ENCODE measurements at regions not wholly inside any gene's neighbourhood (a gene's known extent, or its start where the extent isn't known, plus 50 kb on each side); places are given as distances from the start of the nearest gene placed in this dataset.

DNA sequence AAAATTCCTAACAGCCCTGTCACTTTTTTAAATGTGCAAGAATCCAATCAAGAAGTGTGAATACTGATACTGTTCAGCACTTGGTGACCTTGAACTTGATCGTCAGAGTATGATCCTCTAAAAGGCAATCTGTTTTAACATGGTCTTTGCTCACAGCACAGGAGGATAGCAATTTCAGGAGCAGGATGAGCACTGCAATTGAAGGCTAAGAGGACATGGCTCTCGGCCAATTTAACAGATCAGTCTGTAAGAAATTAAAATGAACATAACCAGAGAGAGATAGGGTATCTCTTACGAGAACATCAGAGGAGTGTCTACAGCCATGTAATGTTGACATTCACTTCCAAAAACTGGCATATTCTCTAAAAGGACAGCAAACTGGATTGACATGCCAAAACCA lies 243.1 kb downstream of the LTN1 start:
- 95% methylated on average over 3 of the region's 3 CpGs for WGBS
- Histone ChIP-seq H3K4me1 (ENCODE audit: insufficient read depth, low read length) (peaks cover 9% of the 10 kb centered on the region), H3K27me3 (ENCODE audit: insufficient read depth, low read length) (no peaks in the 10 kb centered on the region), H3K9me3 (ENCODE audit: insufficient read depth, low read depth, low read length) (no peaks in the 10 kb centered on the region), H3K36me3 (ENCODE audit: insufficient read depth, low read length) (no peaks in the 10 kb centered on the region), H3K4me3 (ENCODE audit: low read length) (no peak overlapping the region), H3K9ac (ENCODE audit: low read depth, low read length) (no peak overlapping the region), H3K27ac (ENCODE audit: low read depth, low read length) (no peak overlapping the region)

DNA sequence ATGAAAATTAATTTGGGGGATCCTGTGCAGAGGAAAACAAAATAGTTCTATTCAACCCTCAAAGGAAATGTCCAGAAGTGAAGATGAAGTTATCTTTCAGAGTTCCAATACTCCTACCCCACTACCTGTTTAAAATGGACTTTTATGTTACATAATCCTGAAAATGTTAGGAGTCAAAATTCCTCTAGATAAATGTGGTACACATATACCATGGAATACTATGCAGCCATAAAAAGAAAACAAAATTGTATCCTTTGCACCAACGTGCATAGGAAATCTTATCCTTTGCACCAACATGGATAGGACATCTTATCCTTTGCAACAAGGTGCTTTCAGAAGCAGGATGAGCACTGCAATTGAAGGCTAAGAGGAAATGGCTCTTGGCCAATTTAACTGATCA lies 245.2 kb downstream of the LTN1 start:
- Histone ChIP-seq H3K9me3 (ENCODE audit: insufficient read depth, low read depth, low read length) (no peaks in the 10 kb centered on the region), H3K27ac (ENCODE audit: low read depth, low read length) (no peak overlapping the region), H3K4me3 (ENCODE audit: low read length) (no peak overlapping the region), H3K36me3 (ENCODE audit: insufficient read depth, low read length) (no peaks in the 10 kb centered on the region), H3K4me1 (ENCODE audit: insufficient read depth, low read length) (no peaks in the 10 kb centered on the region; the same call in 1 of the 2 replicates), H3K27me3 (ENCODE audit: insufficient read depth, low read length) (no peaks in the 10 kb centered on the region), H3K9ac (ENCODE audit: low read depth, low read length) (no peak overlapping the region)
- 100% methylated on average over 1 of the region's 1 CpG for whole genome bisulfite sequencing

DNA sequence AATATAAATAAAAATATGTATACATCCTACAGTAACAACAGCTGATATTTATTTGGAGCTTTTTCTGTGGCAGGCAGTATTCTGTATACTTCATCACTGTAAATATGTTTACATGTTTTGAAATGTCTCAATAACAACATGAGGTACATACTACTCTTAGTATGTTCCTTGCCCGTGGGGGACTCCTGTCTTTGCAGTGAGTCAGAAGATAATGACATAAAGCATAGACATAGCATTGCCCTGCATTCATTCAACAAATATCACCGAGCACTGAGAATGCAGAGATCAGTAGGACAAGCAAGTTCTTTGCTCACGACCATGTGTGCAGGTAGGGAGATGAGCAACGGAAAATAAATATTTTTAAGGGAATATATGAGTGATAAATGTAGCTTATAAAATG lies 246.5 kb downstream of the LTN1 start:
- H3K27ac ChIP-seq (ENCODE audit: low read depth, low read length): no peak overlapping the region
- H3K9ac ChIP-seq (ENCODE audit: low read depth, low read length): no peak overlapping the region
- WGBS: 95% methylated on average over 4 of the region's 4 CpGs
- H3K4me3 ChIP-seq (ENCODE audit: low read length): no peak overlapping the region
- no peaks in the 10 kb centered on the region; the same call in 1 of the 2 replicates for H3K4me1 ChIP-seq (ENCODE audit: insufficient read depth, low read length)
- no peaks in the 10 kb centered on the region for H3K36me3 ChIP-seq (ENCODE audit: insufficient read depth, low read length)
- no peaks in the 10 kb centered on the region for H3K27me3 ChIP-seq (ENCODE audit: insufficient read depth, low read length)
- no peaks in the 10 kb centered on the region for H3K9me3 ChIP-seq (ENCODE audit: insufficient read depth, low read depth, low read length)

DNA sequence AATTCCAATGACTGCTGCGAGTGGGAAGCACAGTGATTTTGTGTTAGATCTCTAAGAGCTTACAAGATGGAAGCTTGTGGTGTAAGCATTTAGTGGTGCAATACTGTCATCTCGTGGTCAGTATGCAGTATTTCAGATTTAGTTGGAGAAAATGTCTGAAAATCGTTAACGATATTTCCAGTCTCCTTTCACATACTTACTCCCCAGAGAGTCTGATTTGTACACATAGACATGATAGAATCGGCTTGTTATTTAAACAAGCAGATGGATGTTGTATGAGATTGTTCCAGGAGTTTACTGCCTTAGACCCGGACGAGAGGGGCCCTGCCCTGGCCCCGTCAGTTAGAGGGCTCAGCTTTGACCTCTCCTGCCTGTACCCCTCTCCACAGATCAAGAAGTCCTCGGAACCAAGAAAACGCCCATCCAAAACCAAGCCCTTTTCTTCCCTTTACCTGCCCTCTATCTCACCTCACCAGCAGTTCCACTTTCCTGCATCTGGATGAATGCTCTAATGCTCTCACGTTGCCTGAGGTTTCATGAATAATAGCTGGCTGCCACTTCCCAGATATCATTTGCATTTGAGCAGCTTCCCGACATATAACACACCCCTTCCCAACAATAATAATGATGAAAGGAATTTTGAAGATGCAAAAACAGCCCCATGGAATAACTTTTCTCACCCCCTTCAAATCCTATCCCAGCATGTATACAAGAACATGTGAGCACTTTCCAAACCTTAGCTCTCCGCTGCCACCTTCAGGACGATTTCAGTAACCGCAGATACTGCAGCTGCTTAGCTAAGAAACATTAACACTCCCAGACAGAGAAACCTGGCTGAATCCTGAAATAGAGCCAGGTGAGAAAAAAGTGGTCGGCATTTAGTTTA lies 247.3 kb downstream of the LTN1 start:
- Histone ChIP-seq H3K4me1 (ENCODE audit: insufficient read depth, low read length) (no peaks in the 10 kb centered on the region; the same call in 1 of the 2 replicates), H3K27ac (ENCODE audit: low read depth, low read length) (no peak overlapping the region), H3K27me3 (ENCODE audit: insufficient read depth, low read length) (no peaks in the 10 kb centered on the region), H3K36me3 (ENCODE audit: insufficient read depth, low read length) (no peaks in the 10 kb centered on the region), H3K9me3 (ENCODE audit: insufficient read depth, low read depth, low read length) (no peaks in the 10 kb centered on the region), H3K4me3 (ENCODE audit: low read length) (peak overlapping the region; percentile 36), H3K9ac (ENCODE audit: low read depth, low read length) (no peak overlapping the region)
- WGBS: 23% methylated on average over 13 of the region's 16 CpGs

DNA sequence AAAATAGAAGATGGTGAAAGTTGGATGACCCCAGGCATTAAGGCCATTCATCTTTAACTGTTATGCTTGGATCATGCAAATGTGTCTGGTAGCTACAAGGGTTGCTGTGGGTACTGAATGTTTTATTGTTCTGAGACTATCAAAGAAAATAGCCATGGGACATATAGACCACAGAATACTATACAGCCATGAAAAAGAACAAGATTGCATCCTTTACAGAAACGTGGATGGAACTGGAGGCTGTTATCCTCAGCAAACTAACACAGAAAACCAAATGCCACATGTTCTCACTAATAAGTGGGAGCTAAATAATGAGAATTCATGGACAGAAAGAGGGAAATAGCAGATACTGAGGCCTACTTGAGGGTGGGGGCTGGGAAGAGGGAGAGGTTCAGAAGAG lies 249.0 kb downstream of the LTN1 start:
- no peak overlapping the region for H3K27ac ChIP-seq (ENCODE audit: low read depth, low read length)
- no peak overlapping the region for H3K9ac ChIP-seq (ENCODE audit: low read depth, low read length)
- no peaks in the 10 kb centered on the region for H3K9me3 ChIP-seq (ENCODE audit: insufficient read depth, low read depth, low read length)
- H3K4me1 ChIP-seq (ENCODE audit: insufficient read depth, low read length): peaks cover 10% of the 10 kb centered on the region
- H3K4me3 ChIP-seq (ENCODE audit: low read length): no peak overlapping the region
- H3K27me3 ChIP-seq (ENCODE audit: insufficient read depth, low read length): no peaks in the 10 kb centered on the region
- 100% methylated on average over 1 of the region's 1 CpG for WGBS
- no peaks in the 10 kb centered on the region for H3K36me3 ChIP-seq (ENCODE audit: insufficient read depth, low read length)

DNA sequence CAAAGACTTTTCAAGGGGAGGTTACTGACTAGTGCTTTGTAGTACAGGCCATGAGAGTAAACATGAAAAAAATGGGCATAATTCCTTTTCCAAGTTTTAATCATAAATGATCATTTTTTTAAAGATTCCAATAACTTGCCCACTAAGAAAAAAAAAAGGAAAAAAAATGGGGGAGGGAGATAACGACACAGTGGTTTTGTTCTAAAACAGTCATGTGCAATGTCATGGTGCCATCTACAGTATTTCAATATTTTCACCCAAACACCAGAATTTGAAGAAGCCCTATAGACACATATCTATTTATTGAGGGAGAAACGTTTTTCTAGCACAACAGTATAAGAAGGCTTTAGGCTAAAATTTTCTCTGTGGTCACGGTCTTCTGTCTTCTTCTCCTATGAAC lies 250.2 kb downstream of the LTN1 start:
- Histone ChIP-seq H3K27ac (ENCODE audit: low read depth, low read length) (no peak overlapping the region), H3K36me3 (ENCODE audit: insufficient read depth, low read length) (no peaks in the 10 kb centered on the region), H3K27me3 (ENCODE audit: insufficient read depth, low read length) (no peaks in the 10 kb centered on the region), H3K9ac (ENCODE audit: low read depth, low read length) (no peak overlapping the region), H3K4me3 (ENCODE audit: low read length) (no peak overlapping the region), H3K9me3 (ENCODE audit: insufficient read depth, low read depth, low read length) (no peaks in the 10 kb centered on the region), H3K4me1 (ENCODE audit: insufficient read depth, low read length) (peaks cover 15% of the 10 kb centered on the region)
- 100% methylated on average over 1 of the region's 3 CpGs for WGBS

DNA sequence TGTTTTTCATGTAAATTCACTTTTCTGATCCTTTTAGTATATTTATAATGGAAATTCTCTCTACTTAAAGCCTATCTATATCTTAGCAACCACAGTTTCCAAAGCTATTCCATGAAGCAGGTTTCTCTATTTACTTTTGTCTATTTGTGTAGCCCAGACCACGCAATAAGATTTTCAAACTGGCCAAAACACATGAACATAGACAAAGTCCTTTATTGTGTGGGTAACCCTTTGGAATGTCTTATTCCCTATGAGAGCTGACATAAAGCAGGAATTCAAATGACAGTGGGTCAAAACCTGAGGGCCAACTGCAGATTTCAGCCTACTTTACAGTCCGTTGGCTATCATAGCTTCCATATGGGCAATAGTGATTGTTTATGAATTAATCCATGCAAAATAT lies 252.6 kb downstream of the LTN1 start:
- Histone ChIP-seq H3K9me3 (ENCODE audit: insufficient read depth, low read depth, low read length) (peaks cover 3% of the 10 kb centered on the region; the same call in 1 of the 2 replicates), H3K27ac (ENCODE audit: low read depth, low read length) (no peak overlapping the region), H3K4me3 (ENCODE audit: low read length) (no peak overlapping the region), H3K4me1 (ENCODE audit: insufficient read depth, low read length) (peaks cover 15% of the 10 kb centered on the region), H3K27me3 (ENCODE audit: insufficient read depth, low read length) (no peaks in the 10 kb centered on the region), H3K9ac (ENCODE audit: low read depth, low read length) (no peak overlapping the region), H3K36me3 (ENCODE audit: insufficient read depth, low read length) (no peaks in the 10 kb centered on the region)
- 100% methylated on average over 2 of the region's 2 CpGs for WGBS

DNA sequence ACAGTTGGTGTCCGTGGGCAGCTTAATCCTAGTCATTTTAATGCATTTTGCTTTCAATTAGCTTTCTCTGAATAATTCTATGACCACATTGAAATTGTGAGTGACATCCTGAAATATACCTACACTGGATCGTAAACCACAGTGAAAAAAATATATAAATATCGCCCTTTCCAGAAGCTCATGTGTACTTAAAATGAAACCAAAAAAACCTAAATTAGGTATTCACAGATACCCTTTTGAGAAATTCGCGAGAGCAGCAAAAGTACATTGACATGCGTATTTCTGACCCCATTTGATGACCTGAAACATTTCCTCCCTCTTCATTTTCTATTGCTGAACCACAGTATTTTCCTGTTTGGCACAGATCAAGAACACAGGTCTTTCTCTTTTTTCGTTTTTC lies 253.8 kb downstream of the LTN1 start:
- WGBS: 88% methylated on average over 7 of the region's 7 CpGs
- Histone ChIP-seq H3K9me3 (ENCODE audit: insufficient read depth, low read depth, low read length) (peaks cover 3% of the 10 kb centered on the region; the same call in 1 of the 2 replicates), H3K4me1 (ENCODE audit: insufficient read depth, low read length) (peaks cover 15% of the 10 kb centered on the region), H3K27me3 (ENCODE audit: insufficient read depth, low read length) (no peaks in the 10 kb centered on the region), H3K4me3 (ENCODE audit: low read length) (no peak overlapping the region), H3K36me3 (ENCODE audit: insufficient read depth, low read length) (no peaks in the 10 kb centered on the region), H3K27ac (ENCODE audit: low read depth, low read length) (no peak overlapping the region), H3K9ac (ENCODE audit: low read depth, low read length) (no peak overlapping the region)

DNA sequence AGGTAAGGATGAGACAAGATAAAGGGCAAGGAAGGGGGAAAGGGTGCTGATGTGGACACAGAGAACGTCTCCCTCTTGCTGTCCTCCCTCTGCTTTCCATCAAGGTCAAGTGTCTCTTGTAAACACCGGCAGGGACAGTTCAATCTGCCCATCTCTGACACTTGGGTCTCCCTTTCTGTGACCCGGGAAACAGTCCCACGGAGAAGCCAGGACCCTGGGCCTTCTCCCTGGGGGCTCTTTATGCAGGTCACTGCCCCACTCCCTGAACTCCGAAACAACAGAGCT lies 254.3 kb downstream of the LTN1 start:
- 85% methylated on average over 5 of the region's 5 CpGs for WGBS
- Histone ChIP-seq H3K9ac (ENCODE audit: low read depth, low read length) (no peak overlapping the region), H3K27ac (ENCODE audit: low read depth, low read length) (no peak overlapping the region), H3K36me3 (ENCODE audit: insufficient read depth, low read length) (no peaks in the 10 kb centered on the region), H3K4me1 (ENCODE audit: insufficient read depth, low read length) (peaks cover 15% of the 10 kb centered on the region), H3K9me3 (ENCODE audit: insufficient read depth, low read depth, low read length) (peaks cover 3% of the 10 kb centered on the region; the same call in 1 of the 2 replicates), H3K27me3 (ENCODE audit: insufficient read depth, low read length) (no peaks in the 10 kb centered on the region), H3K4me3 (ENCODE audit: low read length) (no peak overlapping the region)

DNA sequence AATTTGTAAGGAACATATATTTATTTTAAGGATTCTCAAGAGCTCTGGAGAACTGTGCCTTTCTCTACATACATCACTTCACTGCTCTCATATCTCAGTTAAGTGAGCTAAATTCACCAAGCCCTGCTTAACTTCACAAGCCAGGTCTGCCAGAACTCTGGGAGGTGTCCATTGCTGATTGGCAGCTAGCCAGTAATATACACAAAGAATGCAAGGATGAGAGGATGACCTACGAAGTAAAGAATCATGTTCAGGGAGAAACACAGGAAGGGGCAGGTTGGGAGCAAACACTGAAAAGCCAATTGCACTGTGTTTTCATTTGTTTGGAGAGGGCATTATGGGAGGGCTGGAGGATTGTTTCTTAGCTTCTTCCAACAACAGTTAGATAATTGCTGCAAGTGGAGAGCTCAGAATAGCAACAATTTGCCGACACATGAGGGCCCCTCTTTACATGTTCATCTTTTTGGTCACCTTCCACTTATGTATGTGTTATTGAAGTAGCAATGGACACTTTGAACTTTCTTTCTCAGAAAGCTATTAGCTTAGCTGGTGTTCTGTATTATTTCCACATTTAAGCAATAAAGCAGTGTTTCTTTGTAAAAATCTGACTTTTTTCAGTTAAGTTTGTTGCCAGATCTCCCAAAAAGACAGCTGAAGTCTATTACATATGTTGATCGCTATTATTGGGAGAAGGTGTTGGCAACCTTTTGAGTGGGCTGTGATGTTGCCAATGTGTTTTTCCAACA lies 254.8 kb downstream of the LTN1 start:
- no peak overlapping the region for H3K4me3 ChIP-seq (ENCODE audit: low read length)
- peaks cover 3% of the 10 kb centered on the region; the same call in 1 of the 2 replicates for H3K9me3 ChIP-seq (ENCODE audit: insufficient read depth, low read depth, low read length)
- 88% methylated on average over 2 of the region's 3 CpGs for WGBS
- no peaks in the 10 kb centered on the region for H3K27me3 ChIP-seq (ENCODE audit: insufficient read depth, low read length)
- no peaks in the 10 kb centered on the region for H3K36me3 ChIP-seq (ENCODE audit: insufficient read depth, low read length)
- peaks cover 15% of the 10 kb centered on the region for H3K4me1 ChIP-seq (ENCODE audit: insufficient read depth, low read length)
- no peak overlapping the region for H3K27ac ChIP-seq (ENCODE audit: low read depth, low read length)
- H3K9ac ChIP-seq (ENCODE audit: low read depth, low read length): no peak overlapping the region

DNA sequence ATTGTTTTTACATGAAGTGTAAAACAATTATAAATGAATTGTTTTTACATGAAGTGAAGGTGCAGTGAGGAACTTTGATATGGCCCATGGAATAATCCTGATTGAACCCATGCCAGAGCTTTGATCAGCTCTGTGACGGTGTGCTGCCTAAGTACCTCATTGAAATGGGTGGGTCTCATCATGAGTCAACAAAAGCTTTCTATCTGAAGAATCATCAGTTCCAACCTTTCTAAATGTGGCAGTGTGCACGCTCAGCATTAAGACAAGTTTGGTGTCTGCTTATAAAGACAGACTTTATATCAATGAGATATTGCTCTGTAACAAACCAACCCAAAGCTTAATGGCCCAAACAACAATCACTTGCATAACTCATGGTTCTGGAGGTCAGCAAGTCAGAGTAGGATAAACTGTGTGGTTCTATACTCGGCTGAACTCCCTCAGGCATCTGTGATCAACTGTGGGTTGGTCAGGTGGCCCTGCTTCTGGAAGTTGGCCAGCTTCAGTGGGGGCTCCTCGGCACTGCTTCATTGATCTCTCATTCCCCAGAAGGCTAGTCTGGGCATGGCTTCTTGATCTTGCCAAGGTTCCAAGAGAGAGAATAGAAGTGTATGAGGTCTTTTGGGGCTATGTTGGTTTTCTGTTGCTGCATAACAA lies 258.0 kb downstream of the LTN1 start:
- H3K27me3 ChIP-seq (ENCODE audit: insufficient read depth, low read length): no peaks in the 10 kb centered on the region
- no peak overlapping the region for H3K4me3 ChIP-seq (ENCODE audit: low read length)
- no peaks in the 10 kb centered on the region for H3K36me3 ChIP-seq (ENCODE audit: insufficient read depth, low read length)
- H3K4me1 ChIP-seq (ENCODE audit: insufficient read depth, low read length): peaks cover 15% of the 10 kb centered on the region
- H3K9ac ChIP-seq (ENCODE audit: low read depth, low read length): no peak overlapping the region
- H3K9me3 ChIP-seq (ENCODE audit: insufficient read depth, low read depth, low read length): peaks cover 3% of the 10 kb centered on the region; the same call in 1 of the 2 replicates
- H3K27ac ChIP-seq (ENCODE audit: low read depth, low read length): no peak overlapping the region
- WGBS: 93% methylated on average over 3 of the region's 4 CpGs
